PC-9 (cell line): ENCODE measurements at regions not wholly inside any gene's neighbourhood (a gene's known extent, or its start where the extent isn't known, plus 50 kb on each side); places are given as distances from the start of the nearest gene placed in this dataset.

Source experiments
- BruUV-seq: library from RNA; stranded (reverse); fragments of 400-500 nt; replicated peaks from 2 replicates; lab custom pipeline; 2021; lab: Mats Ljungman, UMichigan
- CTCF ChIA-PET: fragments of 300-600 bp; sonication (Branson Sonifier 250); formaldehyde crosslinking; loops from one replicate; lab custom pipeline; 2022; ENCODE audit warnings: antibody characterized with exemption; lab: Charles Lee
- POLR2A ChIA-PET: fragments of 300-600 bp; sonication (Branson Sonifier 250); formaldehyde crosslinking; loops from one replicate; lab custom pipeline; 2022; ENCODE audit warnings: antibody characterized with exemption; ENCODE audit not compliant: unreplicated experiment; lab: Charles Lee
- DNase-seq, 2 experiments: peaks; one replicate each; pipeline versions ENCODE4 v3.0.0 to v3.0.0-alpha.2; 2015 to 2022; ENCODE audit warnings: mixed read lengths in 1 of 2
- H2AFZ ChIP-seq: fragments of 200-600 bp; sonication (generic); 2 replicates; pipeline ENCODE4 v1.8.1; 2017; ENCODE audit warnings: antibody characterized with exemption
- H3F3A ChIP-seq: fragments of 200-600 bp; sonication (generic); 2 replicates; pipeline ENCODE4 v1.8.1; 2017; ENCODE audit warnings: antibody characterized with exemption, mild to moderate bottlenecking, low read depth; ENCODE audit not compliant: insufficient read depth
- H3K27ac ChIP-seq: fragments of 200-600 bp; sonication (generic); 2 replicates; pipeline ENCODE4 v1.6.1; 2016; ENCODE audit warnings: mixed run types
- H3K27me3 ChIP-seq: fragments of 200-600 bp; sonication (generic); 2 replicates; pipeline ENCODE4 v1.6.1; 2016; ENCODE audit warnings: low read depth, mixed run types; ENCODE audit not compliant: insufficient read depth
- H3K36me3 ChIP-seq: fragments of 200-600 bp; sonication (generic); 2 replicates; pipeline ENCODE4 v1.6.1; 2016; ENCODE audit warnings: low read depth, mixed run types
- H3K4me1 ChIP-seq: fragments of 200-600 bp; sonication (generic); replicated peaks from 2 replicates; pipeline ENCODE4 v1.6.1; 2016; ENCODE audit warnings: mixed run types; ENCODE audit not compliant: insufficient read depth
- H3K4me2 ChIP-seq: fragments of 200-600 bp; sonication (generic); 2 replicates; pipeline ENCODE4 v1.6.1; 2017; ENCODE audit warnings: mixed run types
- H3K4me3 ChIP-seq: fragments of 200-600 bp; sonication (generic); 2 replicates; pipeline ENCODE4 v1.6.1; 2016; ENCODE audit warnings: mixed run types
- H3K79me2 ChIP-seq: fragments of 200-600 bp; sonication (generic); 2 replicates; pipeline ENCODE4 v1.6.1; 2017; ENCODE audit warnings: low read depth, mixed run types
- H3K9me2 ChIP-seq: fragments of 200-600 bp; sonication (generic); 2 replicates; pipeline ENCODE4 v1.8.1; 2017; ENCODE audit warnings: mild to moderate bottlenecking; ENCODE audit not compliant: insufficient read depth
- H3K9me3 ChIP-seq: fragments of 200-600 bp; sonication (generic); 2 replicates; pipeline ENCODE4 v1.8.1; 2016; ENCODE audit warnings: low read depth; ENCODE audit not compliant: insufficient read depth
- H4K20me1 ChIP-seq: fragments of 200-600 bp; sonication (generic); 2 replicates; pipeline ENCODE4 v1.8.1; 2017; ENCODE audit not compliant: insufficient read depth
- CTCF ChIP-seq: fragments of 200-600 bp; sonication (generic); conservative IDR thresholded peaks from 2 replicates; pipeline ENCODE4 v1.6.1; 2017; ENCODE audit warnings: mixed run types, antibody characterized with exemption, mild to moderate bottlenecking, moderate library complexity
- EZH2 ChIP-seq: fragments of 200-600 bp; sonication (generic); IDR thresholded peaks from 2 replicates; pipeline ENCODE4 v1.8.0; 2017; ENCODE audit warnings: antibody characterized with exemption, low read depth
- intact Hi-C: fragments of 100-400 bp; cut with micrococcal nuclease; formaldehyde crosslinking; loops from one replicate; pipeline ENCODE4 v1.10.0; 2022; ENCODE audit not compliant: unreplicated experiment

- Histone ChIP-seq H3K36me3 (no peaks in the 10 kb centered on the region), H3K4me2 (no peak overlapping the region), H4K20me1 (no peaks in the 10 kb centered on the region), H2AFZ (no peak overlapping the region), H3K9me2 (no peaks in the 10 kb centered on the region), H3K27ac (no peak overlapping the region), H3F3A (no peaks in the 10 kb centered on the region), H3K79me2 (no peaks in the 10 kb centered on the region), H3K4me3 (no peak overlapping the region), H3K9me3 (no peaks in the 10 kb centered on the region), H3K4me1 (no peaks in the 10 kb centered on the region), H3K27me3 (no peaks in the 10 kb centered on the region)
- POLR2A ChIA-PET = no interaction called here
- TF ChIP-seq EZH2 = no peak
- no peak for TF ChIP-seq CTCF
- DNase-seq = no peak
- CTCF ChIA-PET = no interaction called here
- no TSS peak for BruUV-seq
- intact Hi-C loops = no loop called here
Observed at GRCh38 chr4:177907736-177908424, 465.6 kb upstream of the AGA start.

- TF ChIP-seq CTCF (no peak), EZH2 (no peak)
- no peaks in the 10 kb centered on the region for H3F3A ChIP-seq
- H3K4me1 ChIP-seq = no peaks in the 10 kb centered on the region
- no peaks in the 10 kb centered on the region for H3K9me3 ChIP-seq
- H3K79me2 ChIP-seq = no peaks in the 10 kb centered on the region
- no peaks in the 10 kb centered on the region for H4K20me1 ChIP-seq
- no peaks in the 10 kb centered on the region for H3K9me2 ChIP-seq
- no peaks in the 10 kb centered on the region for H3K27me3 ChIP-seq
- no peaks in the 10 kb centered on the region for H3K36me3 ChIP-seq
- H2AFZ ChIP-seq = no peak overlapping the region
- intact Hi-C loops = no loop called here
- CTCF ChIA-PET = no interaction called here
- no peak overlapping the region for H3K4me3 ChIP-seq
- POLR2A ChIA-PET = no interaction called here
- H3K27ac ChIP-seq = no peak overlapping the region
- H3K4me2 ChIP-seq = no peak overlapping the region
- BruUV-seq = no TSS peak
- no peak for DNase-seq
Observed at GRCh38 chr4:177921715-177922114, 479.5 kb upstream of the AGA start.

GRCh38 chr4:177923888-177924287 is 481.7 kb upstream of the AGA start:
- no peaks in the 10 kb centered on the region for H3K9me2 ChIP-seq
- no peaks in the 10 kb centered on the region for H3K27me3 ChIP-seq
- intact Hi-C loops = no loop called here
- no peaks in the 10 kb centered on the region for H3K79me2 ChIP-seq
- ChIA-PET CTCF (interaction anchor here (0.6 kb wide), 1 partner anchor 15 kb away, joined by 3 read pairs; no protein-coding TSS in a partner anchor), POLR2A (no interaction called here)
- H3K36me3 ChIP-seq = no peaks in the 10 kb centered on the region
- no peak for TF ChIP-seq CTCF
- no peak for TF ChIP-seq EZH2
- BruUV-seq = no TSS peak
- H2AFZ ChIP-seq = no peak overlapping the region
- no peak for DNase-seq
- H3K4me2 ChIP-seq = no peak overlapping the region
- H3F3A ChIP-seq = no peaks in the 10 kb centered on the region
- H3K4me3 ChIP-seq = no peak overlapping the region
- no peaks in the 10 kb centered on the region for H3K9me3 ChIP-seq
- H4K20me1 ChIP-seq = no peaks in the 10 kb centered on the region
- no peaks in the 10 kb centered on the region for H3K4me1 ChIP-seq
- no peak overlapping the region for H3K27ac ChIP-seq
